ENCODE measurements at regions not wholly inside any gene's neighbourhood (a gene's known extent, or its start where the extent isn't known, plus 50 kb on each side); places are given as distances from the start of the nearest gene placed in this dataset.

GRCh38 chr11:27830206-27830605 lies 130.0 kb upstream of the BDNF start:
- DNase-seq = no peak
- Histone ChIP-seq H3K27ac (no peak overlapping the region), H3K36me3 (ENCODE audit: insufficient read depth in 1 of 2, low read depth in 1 of 2) (no peaks in the 10 kb centered on the region), H3K27me3 (ENCODE audit: insufficient read depth in 3 of 3, low read length in 2 of 3) (peaks cover 0 to 3% (median 0%) of the 10 kb centered on the region in 3 donors), H3K9me3 (no peaks in the 10 kb centered on the region), H3K4me1 (no peaks in the 10 kb centered on the region), H3K4me3 (no peak overlapping the region)
- WGBS, 3 donors = 60 to 66% (median 61%) methylated on average over 3 of the region's 3 CpGs
- intact Hi-C loops (cut with DNase I) = no loop called here
- ATAC-seq = no peak
- no peak for TF ChIP-seq CTCF (IDR thresholded peaks at IDR 0.05)

DNA sequence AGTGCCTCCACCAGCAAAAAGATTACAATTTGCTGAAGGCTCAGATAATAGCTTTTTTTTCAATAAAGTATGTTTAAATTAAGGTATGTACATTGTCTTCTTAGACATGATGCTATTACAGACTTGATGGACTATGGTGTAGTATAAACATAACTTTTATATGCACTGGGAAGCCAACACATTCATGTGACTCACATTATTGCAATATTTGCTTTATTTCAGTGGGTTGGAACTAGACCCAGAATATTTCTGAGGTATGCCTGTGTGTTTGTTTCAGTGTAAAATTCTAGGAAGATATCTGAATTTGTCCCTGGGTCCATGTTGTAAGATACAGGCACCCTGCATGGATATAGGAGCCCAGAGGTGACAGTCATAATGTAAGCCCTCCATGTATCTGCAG lies 120.0 kb upstream of the BDNF start:
- ATAC-seq = no peak
- Histone ChIP-seq H3K9me3 (no peaks in the 10 kb centered on the region), H3K4me1 (no peaks in the 10 kb centered on the region), H3K27me3 (ENCODE audit: insufficient read depth in 3 of 3, low read length in 2 of 3) (no peaks in the 10 kb centered on the region), H3K36me3 (ENCODE audit: insufficient read depth in 1 of 2, low read depth in 1 of 2) (no peaks in the 10 kb centered on the region), H3K27ac (no peak overlapping the region), H3K4me3 (no peak overlapping the region)
- DNase-seq = no peak
- intact Hi-C loops (cut with DNase I) = no loop called here
- no peak for TF ChIP-seq CTCF (IDR thresholded peaks at IDR 0.05)

DNA sequence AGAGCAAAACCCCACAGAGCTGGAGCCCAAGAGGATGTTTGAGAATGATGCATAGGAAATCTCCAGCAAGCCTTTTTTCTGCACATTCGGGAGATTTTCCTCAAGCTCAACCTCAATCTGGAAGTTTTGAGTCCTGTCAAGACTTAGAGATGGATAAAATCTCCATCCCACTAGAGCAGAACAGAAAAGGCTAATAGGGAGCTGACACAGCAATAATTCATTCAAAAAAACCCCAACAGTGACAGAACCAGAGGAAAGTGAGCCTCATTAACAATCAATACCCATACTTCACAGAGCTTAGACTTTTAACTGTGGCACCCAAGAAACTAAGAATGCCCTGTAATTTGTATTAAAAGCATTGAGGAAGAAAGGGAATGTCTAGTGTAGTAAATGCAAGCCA lies 115.9 kb upstream of the BDNF start:
- no peak for DNase-seq
- no peak for ATAC-seq
- 47 to 72% (median 68%) methylated on average over 1 of the region's 1 CpG for WGBS, 3 donors

GRCh38 chr11:27812341-27812740 lies 112.1 kb upstream of the BDNF start:
- Histone ChIP-seq H3K4me1 (no peaks in the 10 kb centered on the region), H3K9me3 (no peaks in the 10 kb centered on the region), H3K27me3 (ENCODE audit: insufficient read depth in 3 of 3, low read length in 2 of 3) (no peaks in the 10 kb centered on the region), H3K4me3 (no peak overlapping the region), H3K27ac (no peak overlapping the region), H3K36me3 (ENCODE audit: insufficient read depth in 1 of 2, low read depth in 1 of 2) (no peaks in the 10 kb centered on the region)
- DNase-seq = no peak
- 80 to 82% (median 81%) methylated on average over 2 of the region's 2 CpGs for WGBS, 3 donors
- ATAC-seq = no peak
- no peak for TF ChIP-seq CTCF (IDR thresholded peaks at IDR 0.05)
- intact Hi-C loops (cut with DNase I) = no loop called here

More for the DNA sequence above, 115.9 kb upstream of the BDNF start:
- TF ChIP-seq CTCF (IDR thresholded peaks at IDR 0.05) = no peak
- Histone ChIP-seq H3K27me3 (ENCODE audit: insufficient read depth in 3 of 3, low read length in 2 of 3) (no peaks in the 10 kb centered on the region), H3K27ac (no peak overlapping the region), H3K4me3 (no peak overlapping the region), H3K4me1 (no peaks in the 10 kb centered on the region), H3K9me3 (no peaks in the 10 kb centered on the region), H3K36me3 (ENCODE audit: insufficient read depth in 1 of 2, low read depth in 1 of 2) (no peaks in the 10 kb centered on the region)
- intact Hi-C loops (cut with DNase I) = no loop called here

DNA sequence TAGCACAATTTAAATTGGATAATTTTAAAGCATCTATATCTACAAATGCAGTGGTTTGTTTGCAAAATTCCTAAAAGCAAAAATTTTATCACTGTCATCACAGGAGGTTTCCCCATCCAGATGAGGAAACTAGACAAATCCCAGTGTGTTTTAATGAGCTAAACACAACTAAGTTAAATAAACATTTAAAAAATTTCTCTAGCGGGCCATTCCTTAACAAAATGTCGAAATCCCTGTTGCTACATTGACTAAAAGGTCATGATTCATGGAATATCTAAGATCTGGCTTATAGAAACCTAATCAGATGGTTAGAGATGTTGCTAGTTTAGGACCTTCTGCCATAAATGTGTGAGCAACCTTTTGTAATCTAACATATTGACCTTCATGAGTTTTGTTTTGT lies 107.3 kb upstream of the BDNF start:
- 56 to 72% (median 65%) methylated on average over 2 of the region's 2 CpGs for WGBS, 3 donors

More for the DNA sequence above, 107.3 kb upstream of the BDNF start:
- H3K36me3 ChIP-seq (ENCODE audit: insufficient read depth in 1 of 2, low read depth in 1 of 2) = no peaks in the 10 kb centered on the region
- H3K4me3 ChIP-seq = no peak overlapping the region
- ATAC-seq (no peak), DNase-seq (no peak)
- H3K9me3 ChIP-seq = no peaks in the 10 kb centered on the region
- H3K27ac ChIP-seq = no peak overlapping the region
- intact Hi-C loops (cut with DNase I) = no loop called here
- peaks cover 0 to 5% (median 0%) of the 10 kb centered on the region in 3 donors for H3K27me3 ChIP-seq (ENCODE audit: insufficient read depth in 3 of 3, low read length in 2 of 3)
- H3K4me1 ChIP-seq = no peaks in the 10 kb centered on the region
- no peak for TF ChIP-seq CTCF (IDR thresholded peaks at IDR 0.05)

Measured in psoas muscle (tissue), 7 donors.